ENCODE measurements at regions not wholly inside any gene's neighbourhood (a gene's known extent, or its start where the extent isn't known, plus 50 kb on each side); places are given as distances from the start of the nearest gene placed in this dataset.

DNA sequence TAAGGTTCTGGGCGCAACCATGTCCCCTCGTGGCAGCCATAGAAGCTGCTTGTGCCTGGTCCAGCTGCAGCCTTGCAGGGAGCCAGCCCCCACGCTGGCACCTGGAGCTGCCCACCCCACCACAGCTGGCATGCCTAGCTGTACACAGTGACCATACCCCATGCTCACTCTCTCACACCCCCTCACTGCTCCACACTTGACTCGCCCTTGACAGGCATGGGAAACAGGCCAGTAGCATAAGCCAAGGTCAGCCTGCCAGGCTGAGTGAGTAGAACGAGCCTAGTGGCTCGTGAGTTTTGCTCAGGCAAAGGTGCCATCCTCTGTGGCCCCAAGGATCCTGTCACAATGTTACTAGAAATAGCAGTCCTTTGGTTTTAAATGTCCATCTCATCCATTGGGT is 52.7 kb upstream of the CADM2 start:
- H3K4me3 ChIP-seq (ENCODE audit: low read length in 2 of 2), result no peak overlapping the region
- no peaks in the 10 kb centered on the region for H3K27me3 ChIP-seq (ENCODE audit: control insufficient read depth in 1 of 2, insufficient read depth in 2 of 2, low read length in 1 of 2)
- H3K4me1 ChIP-seq (ENCODE audit: control insufficient read depth in 1 of 2, insufficient read depth in 2 of 2, low read length in 2 of 2), result no peaks in the 10 kb centered on the region
- H3K27ac ChIP-seq (ENCODE audit: low read depth in 1 of 2, low read length in 2 of 2), result no peak overlapping the region
- intact Hi-C loops (cut with DNase I), result no loop called here
- ATAC-seq (ENCODE audit: low FRiP score) (peak; percentile 29), DNase-seq (no peak)
- no peaks in the 10 kb centered on the region for H3K36me3 ChIP-seq (ENCODE audit: control insufficient read depth in 1 of 2, insufficient read depth in 2 of 2, low read length in 1 of 2)
- 61 to 69% methylated on average over 6 of the region's 6 CpGs for WGBS, 2 donors
- H3K9me3 ChIP-seq (ENCODE audit: control insufficient read depth, low read length), result peaks cover 2% of the 10 kb centered on the region

Measured in aorta (tissue), 5 donors.